Loucy (cell line): ENCODE measurements at regions not wholly inside any gene's neighbourhood (a gene's known extent, or its start where the extent isn't known, plus 50 kb on each side); places are given as distances from the start of the nearest gene placed in this dataset.

Experiments
- CTCF ChIP-seq: fragments of 200-600 bp; sonication (generic); conservative IDR thresholded peaks from 2 replicates; pipeline ENCODE4 v1.5.1; 2014; ENCODE audit warnings: mild to moderate bottlenecking, antibody characterized with exemption, low read length
- EZH2phosphoT487 ChIP-seq: fragments of 200-600 bp; IDR thresholded peaks from 2 replicates; pipeline ENCODE4 v1.6.1; 2018; ENCODE audit warnings: antibody characterized with exemption, mild to moderate bottlenecking, moderate library complexity, borderline replicate concordance

- no peak for TF ChIP-seq CTCF
- no peak for TF ChIP-seq EZH2phosphoT487
Observed at GRCh38 chr4:124861761-124862160, 149.2 kb upstream of the ANKRD50 start.
